Liver (tissue), 8 donors: ENCODE measurements at regions not wholly inside any gene's neighbourhood (a gene's known extent, or its start where the extent isn't known, plus 50 kb on each side); places are given as distances from the start of the nearest gene placed in this dataset.

ENCODE experiments used
- DNase-seq: peaks from one replicate; pipeline ENCODE4 v3.0.0-alpha.2; 2017; ENCODE audit warnings: low spot score
- H3K27ac ChIP-seq, 2 donors: one replicate each; pipeline ENCODE4 v1.7.0; 2013; ENCODE audit warnings: inconsistent platforms in 2 of 2, low read length in 2 of 2, control low read depth in 1 of 2, low read depth in 1 of 2, mild to moderate bottlenecking in 1 of 2
- H3K27me3 ChIP-seq, 4 donors: one replicate each; pipeline versions ENCODE4 v1.6.1 to v1.7.0; 2013; ENCODE audit warnings: low read length in 3 of 4, inconsistent platforms in 1 of 4, mild to moderate bottlenecking in 1 of 4, moderate library complexity in 1 of 4; ENCODE audit not compliant: control insufficient read depth in 4 of 4, insufficient read depth in 4 of 4
- H3K36me3 ChIP-seq, 4 donors: one replicate each; pipeline versions ENCODE4 v1.6.1 to v1.7.0; 2013; ENCODE audit warnings: low read length in 3 of 4, mild to moderate bottlenecking in 3 of 4, low read depth in 1 of 4, moderate library complexity in 1 of 4; ENCODE audit not compliant: control insufficient read depth in 4 of 4, insufficient read depth in 3 of 4
- H3K4me1 ChIP-seq, 4 donors: one replicate each; pipeline versions ENCODE4 v1.6.1 to v1.7.0; 2013; ENCODE audit warnings: low read length in 3 of 4, mild to moderate bottlenecking in 3 of 4, moderate library complexity in 1 of 4; ENCODE audit not compliant: control insufficient read depth in 4 of 4, insufficient read depth in 4 of 4
- H3K4me3 ChIP-seq, 3 donors: one replicate each; pipeline versions ENCODE4 v1.6.1 to v1.7.0; 2013; ENCODE audit warnings: low read length in 3 of 3, control low read depth in 1 of 3, low read depth in 1 of 3, mild to moderate bottlenecking in 1 of 3
- H3K9ac ChIP-seq, 2 donors: one replicate each; pipeline ENCODE4 v1.7.0; 2013; ENCODE audit warnings: low read length in 2 of 2, mild to moderate bottlenecking in 2 of 2, moderate library complexity in 2 of 2, control low read depth in 1 of 2, low read depth in 1 of 2
- H3K9me3 ChIP-seq, 4 donors: one replicate each; pipeline versions ENCODE4 v1.6.1 to v1.7.0; 2013; ENCODE audit warnings: low read length in 3 of 4; ENCODE audit not compliant: control insufficient read depth in 4 of 4
- EGR1 ChIP-seq, 2 donors: IDR thresholded peaks; 2 replicates each; pipeline ENCODE4 v1.6.1; 2016 to 2018; ENCODE audit warnings: antibody characterized with exemption in 2 of 2, low read depth in 2 of 2
- FOXA1 ChIP-seq: IDR thresholded peaks from 2 replicates; pipeline ENCODE4 v1.6.1; 2016; ENCODE audit warnings: antibody characterized with exemption
- FOXA2 ChIP-seq: IDR thresholded peaks from 2 replicates; pipeline ENCODE4 v1.6.1; 2016; ENCODE audit warnings: antibody characterized with exemption
- GABPA ChIP-seq, 2 donors: IDR thresholded peaks in 1 of 2; conservative IDR thresholded peaks in 1 of 2; 2 replicates each; pipeline ENCODE4 v1.6.1; 2016; ENCODE audit warnings: antibody characterized with exemption in 2 of 2, mild to moderate bottlenecking in 1 of 2, moderate library complexity in 1 of 2
- HNF4A ChIP-seq, 2 donors: conservative IDR thresholded peaks; 2 replicates each; pipeline ENCODE4 v1.6.1; 2016; ENCODE audit warnings: antibody characterized with exemption in 2 of 2, mild to moderate bottlenecking in 2 of 2
- HNF4G ChIP-seq: IDR thresholded peaks from 2 replicates; pipeline ENCODE4 v1.6.1; 2016; ENCODE audit warnings: antibody characterized with exemption
- NR2F2 ChIP-seq: IDR thresholded peaks from 2 replicates; pipeline ENCODE4 v1.6.1; 2016; ENCODE audit warnings: antibody characterized with exemption
- RAD21 ChIP-seq, 2 donors: IDR thresholded peaks; 2 replicates each; pipeline ENCODE4 v1.6.1; 2016; ENCODE audit warnings: antibody characterized with exemption in 2 of 2, mild to moderate bottlenecking in 2 of 2
- RXRA ChIP-seq, 2 donors: IDR thresholded peaks; 2 replicates each; pipeline ENCODE4 v1.6.1; 2017 to 2018; ENCODE audit warnings: antibody characterized with exemption in 2 of 2, mild to moderate bottlenecking in 1 of 2
- SP1 ChIP-seq: IDR thresholded peaks from 2 replicates; pipeline ENCODE4 v1.6.1; 2018; ENCODE audit warnings: antibody characterized with exemption, mild to moderate bottlenecking
- TAF1 ChIP-seq: conservative IDR thresholded peaks from 2 replicates; pipeline ENCODE4 v1.6.1; 2016; ENCODE audit warnings: antibody characterized with exemption, mild to moderate bottlenecking
- YY1 ChIP-seq: IDR thresholded peaks from 2 replicates; pipeline ENCODE4 v1.6.1; 2016; ENCODE audit warnings: antibody characterized with exemption, mild to moderate bottlenecking
- WGBS: extraction: QIAGEN DNeasy Blood & Tissue Kit; methylation state at CpG from one replicate; pipeline ENCODE4 v1.1.7; 2013; 5-methylcytosine and 5-hydroxymethylcytosine counted together
- TF ChIP-seq, protein P1 (sequence below): IDR thresholded peaks from 2 replicates; pipeline ENCODE4 v1.6.1; 2016; ENCODE audit warnings: antibody characterized with exemption
- TF ChIP-seq, protein P2 (sequence below): IDR thresholded peaks from 2 replicates; pipeline ENCODE4 v1.6.1; 2016; ENCODE audit warnings: antibody characterized with exemption
- TF ChIP-seq, protein P3 (sequence below): IDR thresholded peaks from 2 replicates; pipeline ENCODE4 v1.6.1; 2016; ENCODE audit warnings: antibody characterized with exemption, mild to moderate bottlenecking
- TF ChIP-seq, protein P4 (sequence below): fragments of 150-350 bp; IDR thresholded peaks from 2 replicates; pipeline ENCODE4 v1.5.1; 2017; ENCODE audit warnings: improper control_type of control experiment, low read depth, low read length; ENCODE audit not compliant: missing input control
- donor health status: healthy.
- donor health status: healthy.
- donor health status: healthy.
- donor health status: healthy.
- donor health status: healthy.

DNA sequence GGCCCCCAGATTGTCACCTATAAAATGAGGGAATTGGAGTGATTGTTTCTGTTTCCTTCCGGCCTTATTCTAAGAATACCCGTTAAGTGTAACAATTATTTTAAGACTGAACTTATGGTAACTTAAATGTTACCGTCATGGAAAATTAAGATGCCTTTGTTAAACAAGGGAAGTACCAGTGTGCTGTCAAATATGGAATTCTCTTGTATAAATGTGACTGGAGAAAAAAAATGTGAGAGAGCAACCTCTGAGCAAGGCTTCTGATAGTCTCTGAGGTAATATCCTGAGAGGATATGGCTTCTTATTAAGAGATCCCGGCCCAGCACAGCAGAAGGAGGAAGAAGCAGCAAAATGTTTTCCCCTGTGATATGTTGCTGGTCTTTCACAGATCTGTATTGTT, 480.7 kb upstream of the ADAMTS9 start:
- Histone ChIP-seq H3K4me1 (no peaks in the 10 kb centered on the region), H3K36me3 (no peaks in the 10 kb centered on the region), H3K4me3 (no peak overlapping the region), H3K9ac (no peak overlapping the region), H3K9me3 (no peaks in the 10 kb centered on the region), H3K27ac (peak overlapping the region in 1 of 2 donors; percentile 52), H3K27me3 (no peaks in the 10 kb centered on the region)
- TF ChIP-seq SP1 (no peak), NR2F2 (no peak), RAD21 (IDR thresholded peaks at IDR 0.05) (peak in 1 of 2 donors; percentile 5), GABPA (IDR thresholded peaks at IDR 0.05 in 1 of 2, conservative IDR thresholded peaks at IDR 0.05 in 1 of 2) (no peak), HNF4A (conservative IDR thresholded peaks at IDR 0.05) (no peak)
- TF ChIP-seq, protein P1, sequence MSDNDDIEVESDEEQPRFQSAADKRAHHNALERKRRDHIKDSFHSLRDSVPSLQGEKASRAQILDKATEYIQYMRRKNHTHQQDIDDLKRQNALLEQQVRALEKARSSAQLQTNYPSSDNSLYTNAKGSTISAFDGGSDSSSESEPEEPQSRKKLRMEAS = no peak
- DNase-seq = no peak
- 77% methylated on average over 4 of the region's 4 CpGs for WGBS

DNA sequence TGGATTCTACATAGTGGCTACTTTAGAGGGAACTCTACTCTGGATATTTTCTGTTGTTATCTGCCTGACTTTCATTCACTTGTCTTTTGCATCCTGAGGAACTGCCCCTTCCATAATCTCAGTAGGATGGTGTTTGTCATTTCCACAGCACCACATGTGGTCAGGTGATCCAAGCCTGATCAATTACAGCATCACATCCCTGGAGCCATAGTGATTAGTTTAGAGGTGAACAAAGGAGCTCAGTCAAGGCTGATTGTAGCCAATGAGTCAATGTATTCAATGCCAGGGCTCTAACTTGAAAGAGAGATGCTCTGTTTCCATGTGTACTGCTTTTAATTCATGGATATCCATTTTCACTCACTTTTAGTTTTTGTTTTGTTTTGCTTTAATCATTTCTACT, 478.7 kb upstream of the ADAMTS9 start:
- Histone ChIP-seq H3K27ac (no peak overlapping the region), H3K36me3 (no peaks in the 10 kb centered on the region)
- TF ChIP-seq SP1 (no peak), EGR1 (IDR thresholded peaks at IDR 0.05; ENCODE audit: low read depth in 2 of 2) (no peak), TAF1 (no peak), GABPA (IDR thresholded peaks at IDR 0.05 in 1 of 2, conservative IDR thresholded peaks at IDR 0.05 in 1 of 2) (no peak), RXRA (IDR thresholded peaks at IDR 0.05) (no peak), HNF4A (conservative IDR thresholded peaks at IDR 0.05) (no peak), YY1 (no peak), RAD21 (IDR thresholded peaks at IDR 0.05) (no peak), HNF4G (no peak), FOXA1 (no peak), FOXA2 (no peak)
- TF ChIP-seq, protein P2, sequence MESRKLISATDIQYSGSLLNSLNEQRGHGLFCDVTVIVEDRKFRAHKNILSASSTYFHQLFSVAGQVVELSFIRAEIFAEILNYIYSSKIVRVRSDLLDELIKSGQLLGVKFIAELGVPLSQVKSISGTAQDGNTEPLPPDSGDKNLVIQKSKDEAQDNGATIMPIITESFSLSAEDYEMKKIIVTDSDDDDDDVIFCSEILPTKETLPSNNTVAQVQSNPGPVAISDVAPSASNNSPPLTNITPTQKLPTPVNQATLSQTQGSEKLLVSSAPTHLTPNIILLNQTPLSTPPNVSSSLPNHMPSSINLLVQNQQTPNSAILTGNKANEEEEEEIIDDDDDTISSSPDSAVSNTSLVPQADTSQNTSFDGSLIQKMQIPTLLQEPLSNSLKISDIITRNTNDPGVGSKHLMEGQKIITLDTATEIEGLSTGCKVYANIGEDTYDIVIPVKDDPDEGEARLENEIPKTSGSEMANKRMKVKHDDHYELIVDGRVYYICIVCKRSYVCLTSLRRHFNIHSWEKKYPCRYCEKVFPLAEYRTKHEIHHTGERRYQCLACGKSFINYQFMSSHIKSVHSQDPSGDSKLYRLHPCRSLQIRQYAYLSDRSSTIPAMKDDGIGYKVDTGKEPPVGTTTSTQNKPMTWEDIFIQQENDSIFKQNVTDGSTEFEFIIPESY = no peak
- TF ChIP-seq, protein P3, sequence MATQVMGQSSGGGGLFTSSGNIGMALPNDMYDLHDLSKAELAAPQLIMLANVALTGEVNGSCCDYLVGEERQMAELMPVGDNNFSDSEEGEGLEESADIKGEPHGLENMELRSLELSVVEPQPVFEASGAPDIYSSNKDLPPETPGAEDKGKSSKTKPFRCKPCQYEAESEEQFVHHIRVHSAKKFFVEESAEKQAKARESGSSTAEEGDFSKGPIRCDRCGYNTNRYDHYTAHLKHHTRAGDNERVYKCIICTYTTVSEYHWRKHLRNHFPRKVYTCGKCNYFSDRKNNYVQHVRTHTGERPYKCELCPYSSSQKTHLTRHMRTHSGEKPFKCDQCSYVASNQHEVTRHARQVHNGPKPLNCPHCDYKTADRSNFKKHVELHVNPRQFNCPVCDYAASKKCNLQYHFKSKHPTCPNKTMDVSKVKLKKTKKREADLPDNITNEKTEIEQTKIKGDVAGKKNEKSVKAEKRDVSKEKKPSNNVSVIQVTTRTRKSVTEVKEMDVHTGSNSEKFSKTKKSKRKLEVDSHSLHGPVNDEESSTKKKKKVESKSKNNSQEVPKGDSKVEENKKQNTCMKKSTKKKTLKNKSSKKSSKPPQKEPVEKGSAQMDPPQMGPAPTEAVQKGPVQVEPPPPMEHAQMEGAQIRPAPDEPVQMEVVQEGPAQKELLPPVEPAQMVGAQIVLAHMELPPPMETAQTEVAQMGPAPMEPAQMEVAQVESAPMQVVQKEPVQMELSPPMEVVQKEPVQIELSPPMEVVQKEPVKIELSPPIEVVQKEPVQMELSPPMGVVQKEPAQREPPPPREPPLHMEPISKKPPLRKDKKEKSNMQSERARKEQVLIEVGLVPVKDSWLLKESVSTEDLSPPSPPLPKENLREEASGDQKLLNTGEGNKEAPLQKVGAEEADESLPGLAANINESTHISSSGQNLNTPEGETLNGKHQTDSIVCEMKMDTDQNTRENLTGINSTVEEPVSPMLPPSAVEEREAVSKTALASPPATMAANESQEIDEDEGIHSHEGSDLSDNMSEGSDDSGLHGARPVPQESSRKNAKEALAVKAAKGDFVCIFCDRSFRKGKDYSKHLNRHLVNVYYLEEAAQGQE = no peak
- TF ChIP-seq, protein P4, sequence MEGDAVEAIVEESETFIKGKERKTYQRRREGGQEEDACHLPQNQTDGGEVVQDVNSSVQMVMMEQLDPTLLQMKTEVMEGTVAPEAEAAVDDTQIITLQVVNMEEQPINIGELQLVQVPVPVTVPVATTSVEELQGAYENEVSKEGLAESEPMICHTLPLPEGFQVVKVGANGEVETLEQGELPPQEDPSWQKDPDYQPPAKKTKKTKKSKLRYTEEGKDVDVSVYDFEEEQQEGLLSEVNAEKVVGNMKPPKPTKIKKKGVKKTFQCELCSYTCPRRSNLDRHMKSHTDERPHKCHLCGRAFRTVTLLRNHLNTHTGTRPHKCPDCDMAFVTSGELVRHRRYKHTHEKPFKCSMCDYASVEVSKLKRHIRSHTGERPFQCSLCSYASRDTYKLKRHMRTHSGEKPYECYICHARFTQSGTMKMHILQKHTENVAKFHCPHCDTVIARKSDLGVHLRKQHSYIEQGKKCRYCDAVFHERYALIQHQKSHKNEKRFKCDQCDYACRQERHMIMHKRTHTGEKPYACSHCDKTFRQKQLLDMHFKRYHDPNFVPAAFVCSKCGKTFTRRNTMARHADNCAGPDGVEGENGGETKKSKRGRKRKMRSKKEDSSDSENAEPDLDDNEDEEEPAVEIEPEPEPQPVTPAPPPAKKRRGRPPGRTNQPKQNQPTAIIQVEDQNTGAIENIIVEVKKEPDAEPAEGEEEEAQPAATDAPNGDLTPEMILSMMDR = no peak
- TF ChIP-seq, protein P1 = no peak

More for the DNA sequence above, 478.7 kb upstream of the ADAMTS9 start:
- H3K27me3 ChIP-seq = no peaks in the 10 kb centered on the region
- H3K9me3 ChIP-seq = no peaks in the 10 kb centered on the region
- H3K4me3 ChIP-seq = no peak overlapping the region
- no peak for DNase-seq
- no peaks in the 10 kb centered on the region for H3K4me1 ChIP-seq
- H3K9ac ChIP-seq = no peak overlapping the region
